HL-60 (cell line): ENCODE measurements at regions not wholly inside any gene's neighbourhood (a gene's known extent, or its start where the extent isn't known, plus 50 kb on each side); places are given as distances from the start of the nearest gene placed in this dataset.
"Not testable (repeated sequence)": the region's sequence is repeated elsewhere in the genome, so short reads cannot be mapped to it uniquely, and the experiment has no call there.

Source experiments
- POLR2AphosphoS5 ChIP-seq: IDR thresholded peaks from 2 replicates; pipeline ENCODE4 v1.6.1; 2012; ENCODE audit warnings: low read depth
- TF ChIP-seq, protein P1 (sequence below): IDR thresholded peaks from one replicate; pipeline ENCODE4 v1.5.1; 2011; ENCODE audit warnings: low read length, control low read depth, inconsistent platforms; ENCODE audit not compliant: insufficient read depth

DNA sequence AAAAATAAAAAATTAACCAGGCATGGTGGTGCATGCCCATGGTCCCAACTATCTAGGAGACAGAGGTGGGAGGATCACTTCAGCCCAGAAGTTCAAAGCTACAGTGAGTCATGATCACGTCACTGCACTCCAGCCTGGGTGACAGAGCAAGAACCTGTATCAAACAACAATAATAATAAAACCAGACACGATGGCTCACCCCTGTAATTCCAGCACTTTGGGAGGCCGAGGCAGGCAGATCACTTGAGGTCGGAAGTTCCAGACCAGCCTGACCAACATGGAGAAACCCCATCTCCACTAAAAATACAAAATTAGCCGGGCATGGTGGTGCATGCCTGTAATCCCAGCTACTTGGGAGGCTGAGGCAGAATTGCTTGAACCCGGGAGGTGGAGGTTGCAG is 159.4 kb downstream of the SKIDA1 start:
- TF ChIP-seq, protein P1, sequence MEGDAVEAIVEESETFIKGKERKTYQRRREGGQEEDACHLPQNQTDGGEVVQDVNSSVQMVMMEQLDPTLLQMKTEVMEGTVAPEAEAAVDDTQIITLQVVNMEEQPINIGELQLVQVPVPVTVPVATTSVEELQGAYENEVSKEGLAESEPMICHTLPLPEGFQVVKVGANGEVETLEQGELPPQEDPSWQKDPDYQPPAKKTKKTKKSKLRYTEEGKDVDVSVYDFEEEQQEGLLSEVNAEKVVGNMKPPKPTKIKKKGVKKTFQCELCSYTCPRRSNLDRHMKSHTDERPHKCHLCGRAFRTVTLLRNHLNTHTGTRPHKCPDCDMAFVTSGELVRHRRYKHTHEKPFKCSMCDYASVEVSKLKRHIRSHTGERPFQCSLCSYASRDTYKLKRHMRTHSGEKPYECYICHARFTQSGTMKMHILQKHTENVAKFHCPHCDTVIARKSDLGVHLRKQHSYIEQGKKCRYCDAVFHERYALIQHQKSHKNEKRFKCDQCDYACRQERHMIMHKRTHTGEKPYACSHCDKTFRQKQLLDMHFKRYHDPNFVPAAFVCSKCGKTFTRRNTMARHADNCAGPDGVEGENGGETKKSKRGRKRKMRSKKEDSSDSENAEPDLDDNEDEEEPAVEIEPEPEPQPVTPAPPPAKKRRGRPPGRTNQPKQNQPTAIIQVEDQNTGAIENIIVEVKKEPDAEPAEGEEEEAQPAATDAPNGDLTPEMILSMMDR, result not testable (repeated sequence)
- not testable (repeated sequence) for TF ChIP-seq POLR2AphosphoS5
